ENCODE measurements at regions not wholly inside any gene's neighbourhood (a gene's known extent, or its start where the extent isn't known, plus 50 kb on each side); places are given as distances from the start of the nearest gene placed in this dataset.
"Not testable (repeated sequence)": the region's sequence is repeated elsewhere in the genome, so short reads cannot be mapped to it uniquely, and the experiment has no call there.

GRCh38 chr10:109618301-109618700 is 305.0 kb downstream of the XPNPEP1 start:
- no peak overlapping the region for H3K9ac ChIP-seq (ENCODE audit: low read length in 2 of 2)
- no peak overlapping the region for H3K4me3 ChIP-seq (ENCODE audit: low read length in 2 of 2)
- H3K9me3 ChIP-seq (ENCODE audit: control insufficient read depth in 2 of 2, low read length in 2 of 2) = no peaks in the 10 kb centered on the region
- no peaks in the 10 kb centered on the region for H3K4me1 ChIP-seq (ENCODE audit: control insufficient read depth, insufficient read depth, low read length)
- H3K27ac ChIP-seq (ENCODE audit: low read length) = no peak overlapping the region
- H3K27me3 ChIP-seq (ENCODE audit: control insufficient read depth in 1 of 2, insufficient read depth in 2 of 2, low read length in 2 of 2) = no peaks in the 10 kb centered on the region
- no peaks in the 10 kb centered on the region for H3K36me3 ChIP-seq (ENCODE audit: control insufficient read depth in 2 of 2, insufficient read depth in 2 of 2, low read length in 2 of 2)

- Histone ChIP-seq H3K9me3 (ENCODE audit: control insufficient read depth in 2 of 2, low read length in 2 of 2) (peaks cover 0 to 4% of the 10 kb centered on the region in 2 donors), H3K4me1 (ENCODE audit: control insufficient read depth, insufficient read depth, low read length) (no peaks in the 10 kb centered on the region), H3K27me3 (ENCODE audit: control insufficient read depth in 1 of 2, insufficient read depth in 2 of 2, low read length in 2 of 2) (no peaks in the 10 kb centered on the region), H3K27ac (ENCODE audit: low read length) (no peak overlapping the region), H3K36me3 (ENCODE audit: control insufficient read depth in 2 of 2, insufficient read depth in 2 of 2, low read length in 2 of 2) (no peaks in the 10 kb centered on the region), H3K4me3 (ENCODE audit: low read length in 2 of 2) (no peak overlapping the region), H3K9ac (ENCODE audit: low read length in 2 of 2) (no peak overlapping the region)
Measured at GRCh38 chr10:109616359-109616980, 306.8 kb downstream of the XPNPEP1 start.

- not testable (repeated sequence) for H3K27me3 ChIP-seq (ENCODE audit: control insufficient read depth in 1 of 2, insufficient read depth in 2 of 2, low read length in 2 of 2); H3K36me3 ChIP-seq (ENCODE audit: control insufficient read depth in 2 of 2, insufficient read depth in 2 of 2, low read length in 2 of 2); H3K27ac ChIP-seq (ENCODE audit: low read length); H3K9ac ChIP-seq (ENCODE audit: low read length in 2 of 2); H3K9me3 ChIP-seq (ENCODE audit: control insufficient read depth in 2 of 2, low read length in 2 of 2); H3K4me3 ChIP-seq (ENCODE audit: low read length in 2 of 2); H3K4me1 ChIP-seq (ENCODE audit: control insufficient read depth, insufficient read depth, low read length)
Measured at GRCh38 chr10:109595356-109595755, 328.0 kb downstream of the XPNPEP1 start.

DNA sequence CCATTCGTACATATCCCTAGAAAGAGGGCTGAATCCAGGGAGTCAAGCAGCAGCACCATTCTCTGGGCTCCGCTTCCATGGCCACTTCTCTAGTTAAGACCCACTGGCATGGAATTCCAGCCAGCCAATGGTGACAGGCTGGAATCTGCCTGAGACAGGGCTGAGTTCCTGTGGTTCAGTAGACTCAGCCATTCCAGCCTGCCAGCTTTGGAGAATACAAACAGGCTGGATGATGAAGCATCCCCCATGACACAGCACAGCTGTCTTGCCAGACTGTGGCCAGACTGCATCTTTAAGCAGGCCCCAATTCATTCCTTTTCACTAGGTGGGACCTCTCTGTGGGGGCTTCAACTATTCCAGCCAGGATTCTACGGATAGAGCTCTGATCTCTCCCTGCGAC is 329.6 kb downstream of the XPNPEP1 start:
- Histone ChIP-seq H3K36me3 (ENCODE audit: control insufficient read depth in 2 of 2, insufficient read depth in 2 of 2, low read length in 2 of 2) (no peaks in the 10 kb centered on the region), H3K9ac (ENCODE audit: low read length in 2 of 2) (no peak overlapping the region), H3K4me1 (ENCODE audit: control insufficient read depth, insufficient read depth, low read length) (no peaks in the 10 kb centered on the region), H3K27me3 (ENCODE audit: control insufficient read depth in 1 of 2, insufficient read depth in 2 of 2, low read length in 2 of 2) (no peaks in the 10 kb centered on the region), H3K4me3 (ENCODE audit: low read length in 2 of 2) (no peak overlapping the region), H3K9me3 (ENCODE audit: control insufficient read depth in 2 of 2, low read length in 2 of 2) (peaks cover 0 to 6% of the 10 kb centered on the region in 2 donors), H3K27ac (ENCODE audit: low read length) (no peak overlapping the region)

DNA sequence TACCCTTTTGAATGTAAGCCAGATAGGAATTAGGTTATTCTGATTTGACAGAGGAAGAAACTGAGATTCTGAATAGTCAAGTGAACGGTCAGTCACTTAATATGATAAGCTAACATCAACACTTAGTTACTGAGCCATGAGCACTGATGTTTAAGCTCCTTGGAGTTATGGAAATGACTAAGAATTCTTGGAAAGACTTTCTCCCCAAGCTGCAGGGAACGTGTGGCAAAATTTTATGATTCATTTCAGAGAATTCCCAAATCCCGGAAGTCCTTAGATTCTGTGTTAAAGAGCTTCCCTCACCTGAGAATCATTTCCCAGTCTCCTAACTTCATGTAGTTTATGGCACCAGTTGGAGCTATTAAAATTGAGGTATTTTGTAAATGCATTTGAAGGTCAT is 330.9 kb downstream of the XPNPEP1 start:
- H3K9ac ChIP-seq (ENCODE audit: low read length in 2 of 2) = no peak overlapping the region
- peaks cover 0 to 6% of the 10 kb centered on the region in 2 donors for H3K9me3 ChIP-seq (ENCODE audit: control insufficient read depth in 2 of 2, low read length in 2 of 2)
- H3K4me3 ChIP-seq (ENCODE audit: low read length in 2 of 2) = no peak overlapping the region
- no peaks in the 10 kb centered on the region for H3K27me3 ChIP-seq (ENCODE audit: control insufficient read depth in 1 of 2, insufficient read depth in 2 of 2, low read length in 2 of 2)
- no peaks in the 10 kb centered on the region for H3K4me1 ChIP-seq (ENCODE audit: control insufficient read depth, insufficient read depth, low read length)
- no peaks in the 10 kb centered on the region for H3K36me3 ChIP-seq (ENCODE audit: control insufficient read depth in 2 of 2, insufficient read depth in 2 of 2, low read length in 2 of 2)
- no peak overlapping the region for H3K27ac ChIP-seq (ENCODE audit: low read length)

DNA sequence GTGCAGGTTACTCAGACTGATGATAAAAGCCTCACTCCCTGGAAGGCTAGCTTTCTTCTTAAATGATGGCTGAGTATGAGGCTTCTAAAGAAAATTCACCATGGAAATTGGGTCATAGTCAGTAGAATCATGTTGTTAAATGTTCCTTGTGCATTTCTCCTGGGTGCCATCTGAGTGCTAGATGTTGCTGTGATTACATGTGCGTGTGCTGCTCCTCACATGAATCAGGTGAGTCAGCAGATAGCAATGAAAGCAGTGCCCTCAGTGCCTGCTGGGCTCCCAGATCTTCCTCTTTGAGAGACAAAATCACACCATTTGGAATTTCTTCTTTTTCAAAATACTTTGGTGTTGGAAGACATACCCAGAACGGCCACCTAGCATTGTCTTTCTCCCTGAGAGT is 331.7 kb downstream of the XPNPEP1 start:
- no peaks in the 10 kb centered on the region for H3K36me3 ChIP-seq (ENCODE audit: control insufficient read depth in 2 of 2, insufficient read depth in 2 of 2, low read length in 2 of 2)
- H3K27me3 ChIP-seq (ENCODE audit: control insufficient read depth in 1 of 2, insufficient read depth in 2 of 2, low read length in 2 of 2) = no peaks in the 10 kb centered on the region
- no peak overlapping the region for H3K9ac ChIP-seq (ENCODE audit: low read length in 2 of 2)
- no peak overlapping the region for H3K4me3 ChIP-seq (ENCODE audit: low read length in 2 of 2)
- peaks cover 0 to 6% of the 10 kb centered on the region in 2 donors for H3K9me3 ChIP-seq (ENCODE audit: control insufficient read depth in 2 of 2, low read length in 2 of 2)
- no peak overlapping the region for H3K27ac ChIP-seq (ENCODE audit: low read length)
- no peaks in the 10 kb centered on the region for H3K4me1 ChIP-seq (ENCODE audit: control insufficient read depth, insufficient read depth, low read length)

- Histone ChIP-seq H3K27me3 (ENCODE audit: control insufficient read depth in 1 of 2, insufficient read depth in 2 of 2, low read length in 2 of 2) (no peaks in the 10 kb centered on the region), H3K27ac (ENCODE audit: low read length) (no peak overlapping the region), H3K9me3 (ENCODE audit: control insufficient read depth in 2 of 2, low read length in 2 of 2) (peaks cover 0 to 5% of the 10 kb centered on the region in 2 donors), H3K9ac (ENCODE audit: low read length in 2 of 2) (no peak overlapping the region), H3K4me3 (ENCODE audit: low read length in 2 of 2) (no peak overlapping the region), H3K4me1 (ENCODE audit: control insufficient read depth, insufficient read depth, low read length) (no peaks in the 10 kb centered on the region), H3K36me3 (ENCODE audit: control insufficient read depth in 2 of 2, insufficient read depth in 2 of 2, low read length in 2 of 2) (no peaks in the 10 kb centered on the region)
Measured at GRCh38 chr10:109588259-109588658, 335.1 kb downstream of the XPNPEP1 start.

GRCh38 chr10:109587366-109587765 is 335.9 kb downstream of the XPNPEP1 start:
- Histone ChIP-seq H3K9me3 (ENCODE audit: control insufficient read depth in 2 of 2, low read length in 2 of 2) (no peaks in the 10 kb centered on the region), H3K4me1 (ENCODE audit: control insufficient read depth, insufficient read depth, low read length) (no peaks in the 10 kb centered on the region)

GRCh38 chr10:109556399-109556798 is 366.9 kb downstream of the XPNPEP1 start:
- Histone ChIP-seq H3K36me3 (ENCODE audit: control insufficient read depth in 2 of 2, insufficient read depth in 2 of 2, low read length in 2 of 2) (no peaks in the 10 kb centered on the region), H3K9me3 (ENCODE audit: control insufficient read depth in 2 of 2, low read length in 2 of 2) (no peaks in the 10 kb centered on the region), H3K4me1 (ENCODE audit: control insufficient read depth, insufficient read depth, low read length) (no peaks in the 10 kb centered on the region), H3K27ac (ENCODE audit: low read length) (no peak overlapping the region), H3K27me3 (ENCODE audit: control insufficient read depth in 1 of 2, insufficient read depth in 2 of 2, low read length in 2 of 2) (no peaks in the 10 kb centered on the region), H3K9ac (ENCODE audit: low read length in 2 of 2) (no peak overlapping the region), H3K4me3 (ENCODE audit: low read length in 2 of 2) (no peak overlapping the region)

More at GRCh38 chr10:109587366-109587765, 335.9 kb downstream of the XPNPEP1 start:
- no peaks in the 10 kb centered on the region for H3K36me3 ChIP-seq (ENCODE audit: control insufficient read depth in 2 of 2, insufficient read depth in 2 of 2, low read length in 2 of 2)
- H3K27me3 ChIP-seq (ENCODE audit: control insufficient read depth in 1 of 2, insufficient read depth in 2 of 2, low read length in 2 of 2) = no peaks in the 10 kb centered on the region
- H3K4me3 ChIP-seq (ENCODE audit: low read length in 2 of 2) = no peak overlapping the region
- no peak overlapping the region for H3K27ac ChIP-seq (ENCODE audit: low read length)
- no peak overlapping the region for H3K9ac ChIP-seq (ENCODE audit: low read length in 2 of 2)

DNA sequence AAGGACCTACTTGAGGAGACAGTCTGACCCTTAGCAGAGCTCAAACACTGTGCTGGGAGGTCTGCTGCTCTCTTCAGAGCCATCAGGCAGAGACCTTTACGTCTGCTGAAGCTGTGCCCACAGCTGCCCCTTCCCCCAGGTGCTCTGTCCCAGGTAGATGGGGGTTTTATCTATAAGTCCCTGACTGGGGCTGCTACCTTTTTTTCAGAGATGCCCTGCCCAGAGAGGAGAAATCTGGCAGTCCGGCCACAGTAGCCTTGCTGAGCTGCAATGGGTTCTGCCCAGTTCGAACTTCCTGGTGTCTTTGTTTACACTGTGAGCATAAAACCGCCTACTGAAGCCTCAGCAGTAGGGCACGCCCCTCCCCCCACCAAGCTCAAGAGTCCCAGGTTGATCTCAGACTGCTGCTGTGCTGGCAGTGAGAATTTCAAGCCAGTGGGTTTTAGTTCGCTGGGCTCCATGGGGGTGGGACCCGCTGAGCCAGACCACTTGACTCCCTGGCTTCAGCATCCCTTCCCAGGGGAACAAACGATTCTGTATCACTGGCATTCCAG is 381.2 kb downstream of the XPNPEP1 start:
- not testable (repeated sequence) for H3K9ac ChIP-seq (ENCODE audit: low read length in 2 of 2); H3K27me3 ChIP-seq (ENCODE audit: control insufficient read depth in 1 of 2, insufficient read depth in 2 of 2, low read length in 2 of 2); H3K4me1 ChIP-seq (ENCODE audit: control insufficient read depth, insufficient read depth, low read length); H3K27ac ChIP-seq (ENCODE audit: low read length); H3K4me3 ChIP-seq (ENCODE audit: low read length in 2 of 2); H3K36me3 ChIP-seq (ENCODE audit: control insufficient read depth in 2 of 2, insufficient read depth in 2 of 2, low read length in 2 of 2); H3K9me3 ChIP-seq (ENCODE audit: control insufficient read depth in 2 of 2, low read length in 2 of 2)

DNA sequence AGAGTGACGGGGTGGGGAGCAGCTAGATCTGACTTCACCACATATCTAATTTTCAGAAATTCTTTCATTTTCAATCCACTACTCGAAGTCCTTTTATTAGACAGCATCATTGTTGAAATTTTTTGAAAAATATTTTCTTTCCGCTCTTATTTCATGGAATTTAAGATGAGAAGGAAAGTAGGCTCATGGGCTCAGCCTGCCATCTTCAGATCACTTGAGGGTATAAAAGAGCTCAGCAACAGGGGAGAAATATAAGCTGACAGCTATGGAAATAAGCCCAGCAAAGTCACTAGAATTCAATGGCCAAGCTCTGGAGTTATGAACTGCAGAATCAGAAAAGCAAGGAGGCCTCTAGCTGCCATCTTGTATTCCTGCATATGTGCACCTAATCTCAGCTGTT is 389.1 kb downstream of the XPNPEP1 start:
- no peak overlapping the region for H3K27ac ChIP-seq (ENCODE audit: low read length)
- H3K27me3 ChIP-seq (ENCODE audit: control insufficient read depth in 1 of 2, insufficient read depth in 2 of 2, low read length in 2 of 2) = no peaks in the 10 kb centered on the region
- no peak overlapping the region for H3K4me3 ChIP-seq (ENCODE audit: low read length in 2 of 2)
- H3K36me3 ChIP-seq (ENCODE audit: control insufficient read depth in 2 of 2, insufficient read depth in 2 of 2, low read length in 2 of 2) = no peaks in the 10 kb centered on the region
- peaks cover 0 to 6% of the 10 kb centered on the region in 2 donors for H3K9me3 ChIP-seq (ENCODE audit: control insufficient read depth in 2 of 2, low read length in 2 of 2)
- H3K4me1 ChIP-seq (ENCODE audit: control insufficient read depth, insufficient read depth, low read length) = no peaks in the 10 kb centered on the region
- no peak overlapping the region for H3K9ac ChIP-seq (ENCODE audit: low read length in 2 of 2)

Data from stomach smooth muscle (tissue), 2 donors.